ENCODE measurements at regions not wholly inside any gene's neighbourhood (a gene's known extent, or its start where the extent isn't known, plus 50 kb on each side); places are given as distances from the start of the nearest gene placed in this dataset.

- DNase-seq = no peak
These were observed 392.7 kb downstream of the FGF9 start for GRCh38 chr13:22063416-22064124.

GRCh38 chr13:22064854-22065620 is 394.2 kb downstream of the FGF9 start:
- DNase-seq = no peak

GRCh38 chr13:22073718-22074117 is 402.8 kb downstream of the FGF9 start:
- no peak for DNase-seq

GRCh38 chr13:22074403-22074802 is 403.5 kb downstream of the FGF9 start:
- no peak for DNase-seq

- DNase-seq = no peak
These were observed 405.8 kb downstream of the FGF9 start for GRCh38 chr13:22076658-22077057.

GRCh38 chr13:22077205-22077683 is 406.4 kb downstream of the FGF9 start:
- DNase-seq = no peak

GRCh38 chr13:22077764-22078163 is 406.9 kb downstream of the FGF9 start:
- DNase-seq = no peak

- no peak for DNase-seq
These were observed 409.1 kb downstream of the FGF9 start for GRCh38 chr13:22079961-22080360.

- DNase-seq = no peak
These were observed 410.0 kb downstream of the FGF9 start for GRCh38 chr13:22080832-22081231.

GRCh38 chr13:22081430-22081829 is 410.6 kb downstream of the FGF9 start:
- DNase-seq = no peak

GRCh38 chr13:22082030-22082429 is 411.2 kb downstream of the FGF9 start:
- no peak for DNase-seq

GRCh38 chr13:22082437-22083100 is 411.7 kb downstream of the FGF9 start:
- DNase-seq = no peak

- no peak for DNase-seq
These were observed 414.1 kb downstream of the FGF9 start for GRCh38 chr13:22085001-22085400.

GRCh38 chr13:22086597-22087330 is 415.9 kb downstream of the FGF9 start:
- DNase-seq = peak; percentile 67

- DNase-seq = no peak
These were observed 419.2 kb downstream of the FGF9 start for GRCh38 chr13:22090106-22090505.

GRCh38 chr13:22091222-22091970 is 420.5 kb downstream of the FGF9 start:
- DNase-seq = peak; percentile 52

- no peak for DNase-seq
These were observed 421.1 kb downstream of the FGF9 start for GRCh38 chr13:22091971-22092300.

GRCh38 chr13:22092791-22093560 is 422.1 kb downstream of the FGF9 start:
- DNase-seq = no peak

- DNase-seq = no peak
These were observed 424.9 kb downstream of the FGF9 start for GRCh38 chr13:22095794-22096193.

GRCh38 chr13:22099585-22099984 is 428.7 kb downstream of the FGF9 start:
- no peak for DNase-seq

- DNase-seq = no peak
These were observed 431.4 kb downstream of the FGF9 start for GRCh38 chr13:22102271-22102670.

Measured in right hindlimb (tissue), 1 donor.